Smooth muscle cell (in vitro differentiated cells): ENCODE measurements at regions not wholly inside any gene's neighbourhood (a gene's known extent, or its start where the extent isn't known, plus 50 kb on each side); places are given as distances from the start of the nearest gene placed in this dataset.

Experiments
- DNase-seq: peaks from one replicate; lab custom pipeline; 2025; ENCODE audit not compliant: unreplicated experiment; lab: John Stamatoyannopoulos, UW
- H2AFZ ChIP-seq: fragments of 200-600 bp; sonication (generic); 2 replicates; pipeline ENCODE4 v1.6.0; 2016; ENCODE audit warnings: antibody characterized with exemption, low read depth, mild to moderate bottlenecking
- H3F3A ChIP-seq: fragments of 200-600 bp; sonication (generic); 2 replicates; pipeline ENCODE4 v1.6.0; 2017; ENCODE audit warnings: antibody characterized with exemption, low read depth
- H3K27ac ChIP-seq: fragments of 200-600 bp; sonication (generic); 2 replicates; pipeline ENCODE4 v1.5.1; 2016; ENCODE audit warnings: low read depth, mild to moderate bottlenecking
- H3K27me3 ChIP-seq: fragments of 200-600 bp; sonication (generic); 2 replicates; pipeline ENCODE4 v1.6.1; 2016; ENCODE audit warnings: low read depth, mild to moderate bottlenecking
- H3K36me3 ChIP-seq: fragments of 200-600 bp; sonication (generic); 2 replicates; pipeline ENCODE4 v1.5.1; 2016; ENCODE audit warnings: low read depth
- H3K4me1 ChIP-seq: fragments of 200-600 bp; sonication (generic); 2 replicates; pipeline ENCODE4 v1.5.1; 2016; ENCODE audit warnings: low read depth
- H3K4me2 ChIP-seq: fragments of 200-600 bp; sonication (generic); 2 replicates; pipeline ENCODE4 v1.6.0; 2016; ENCODE audit warnings: mild to moderate bottlenecking
- H3K4me3 ChIP-seq: fragments of 200-600 bp; sonication (generic); 2 replicates; pipeline ENCODE4 v1.5.1; 2016; ENCODE audit warnings: mild to moderate bottlenecking
- H3K79me2 ChIP-seq: fragments of 200-600 bp; sonication (generic); 2 replicates; pipeline ENCODE4 v1.6.0; 2016; ENCODE audit warnings: low read depth, mild to moderate bottlenecking
- H3K9ac ChIP-seq: fragments of 200-600 bp; sonication (generic); 2 replicates; pipeline ENCODE4 v1.6.0; 2016; ENCODE audit warnings: low read depth
- H3K9me3 ChIP-seq: fragments of 200-600 bp; sonication (generic); replicated peaks from 2 replicates; pipeline ENCODE4 v1.5.1; 2016; ENCODE audit warnings: low read depth
- H4K20me1 ChIP-seq: fragments of 200-600 bp; sonication (generic); 2 replicates; pipeline ENCODE4 v1.6.0; 2016; ENCODE audit warnings: low read depth
- CTCF ChIP-seq: fragments of 200-600 bp; sonication (generic); IDR thresholded peaks from 2 replicates; pipeline ENCODE4 v1.5.1; 2017; ENCODE audit warnings: borderline replicate concordance, mild to moderate bottlenecking, antibody characterized with exemption; ENCODE audit not compliant: insufficient read depth, poor library complexity, severe bottlenecking
- WGBS: methylation state at CpG from one replicate; pipeline ENCODE4 v1.1.7; 2016; ENCODE audit warnings: low lambda C conversion rate; 5-methylcytosine and 5-hydroxymethylcytosine counted together

- Histone ChIP-seq H3K36me3 (no peaks in the 10 kb centered on the region), H3K79me2 (no peaks in the 10 kb centered on the region), H3K4me2 (no peak overlapping the region), H3K4me1 (peaks cover 7% of the 10 kb centered on the region), H3K4me3 (no peak overlapping the region), H4K20me1 (no peaks in the 10 kb centered on the region), H3K27ac (peak overlapping the region; percentile 36), H2AFZ (no peak overlapping the region), H3K9ac (no peak overlapping the region), H3K9me3 (no peaks in the 10 kb centered on the region), H3K27me3 (no peaks in the 10 kb centered on the region), H3F3A (no peaks in the 10 kb centered on the region)
- WGBS, result 61% methylated on average over 4 of the region's 4 CpGs
- no peak for TF ChIP-seq CTCF
- no peak for DNase-seq
Measured at GRCh38 chr2:48170281-48170680, 144.2 kb upstream of the FOXN2 start.

GRCh38 chr2:48173141-48173540, 141.3 kb upstream of the FOXN2 start:
- Histone ChIP-seq H2AFZ (no peak overlapping the region), H3K27ac (no peak overlapping the region), H3K27me3 (no peaks in the 10 kb centered on the region), H3K4me1 (peaks cover 7% of the 10 kb centered on the region), H3K36me3 (no peaks in the 10 kb centered on the region), H3F3A (no peaks in the 10 kb centered on the region), H3K4me3 (no peak overlapping the region), H3K4me2 (no peak overlapping the region), H4K20me1 (no peaks in the 10 kb centered on the region), H3K9ac (no peak overlapping the region), H3K9me3 (no peaks in the 10 kb centered on the region), H3K79me2 (no peaks in the 10 kb centered on the region)
- WGBS, result 96% methylated on average over 3 of the region's 3 CpGs
- TF ChIP-seq CTCF, result no peak
- DNase-seq, result no peak

GRCh38 chr2:48174503-48174902, 140.0 kb upstream of the FOXN2 start:
- peaks cover 7% of the 10 kb centered on the region for H3K4me1 ChIP-seq
- no peaks in the 10 kb centered on the region for H3K79me2 ChIP-seq
- H3K27ac ChIP-seq, result peak overlapping the region; percentile 50
- no peak for TF ChIP-seq CTCF
- no peak overlapping the region for H2AFZ ChIP-seq
- 79% methylated on average over 2 of the region's 2 CpGs for WGBS
- no peak overlapping the region for H3K9ac ChIP-seq
- no peaks in the 10 kb centered on the region for H4K20me1 ChIP-seq
- no peaks in the 10 kb centered on the region for H3K36me3 ChIP-seq
- H3K4me2 ChIP-seq, result peak overlapping the region; percentile 24
- no peaks in the 10 kb centered on the region for H3K9me3 ChIP-seq
- H3K27me3 ChIP-seq, result no peaks in the 10 kb centered on the region
- no peaks in the 10 kb centered on the region for H3F3A ChIP-seq
- H3K4me3 ChIP-seq, result no peak overlapping the region
- no peak for DNase-seq

- Histone ChIP-seq H4K20me1 (no peaks in the 10 kb centered on the region), H3K27ac (peak overlapping the region; percentile 50), H3F3A (no peaks in the 10 kb centered on the region), H3K4me2 (peak overlapping the region; percentile 24), H3K27me3 (no peaks in the 10 kb centered on the region), H3K4me3 (no peak overlapping the region), H3K36me3 (no peaks in the 10 kb centered on the region), H3K79me2 (no peaks in the 10 kb centered on the region), H3K4me1 (peaks cover 7% of the 10 kb centered on the region), H3K9ac (no peak overlapping the region), H2AFZ (no peak overlapping the region), H3K9me3 (no peaks in the 10 kb centered on the region)
- no peak for TF ChIP-seq CTCF
- no peak for DNase-seq
- WGBS, result 13% methylated on average over 4 of the region's 4 CpGs
Measured at GRCh38 chr2:48175254-48175653, 139.2 kb upstream of the FOXN2 start.
